ENCODE measurements at regions not wholly inside any gene's neighbourhood (a gene's known extent, or its start where the extent isn't known, plus 50 kb on each side); places are given as distances from the start of the nearest gene placed in this dataset.

GRCh38 chr16:52363082-52363481 is 183.9 kb downstream of the TOX3 start:
- H3K4me1 ChIP-seq (ENCODE audit: insufficient read depth), result no peaks in the 10 kb centered on the region
- no peaks in the 10 kb centered on the region for H4K20me1 ChIP-seq (ENCODE audit: insufficient read depth, poor library complexity, severe bottlenecking)
- no peaks in the 10 kb centered on the region for H3K27me3 ChIP-seq
- no peaks in the 10 kb centered on the region for H3K9me3 ChIP-seq (ENCODE audit: low read depth)
- no peak overlapping the region for H2AFZ ChIP-seq
- H3K27ac ChIP-seq, result no peak overlapping the region
- no peak for TF ChIP-seq EZH2phosphoT487 (IDR thresholded peaks at IDR 0.05; ENCODE audit: low read depth, severe bottlenecking, unreplicated experiment)
- TF ChIP-seq, protein P1, sequence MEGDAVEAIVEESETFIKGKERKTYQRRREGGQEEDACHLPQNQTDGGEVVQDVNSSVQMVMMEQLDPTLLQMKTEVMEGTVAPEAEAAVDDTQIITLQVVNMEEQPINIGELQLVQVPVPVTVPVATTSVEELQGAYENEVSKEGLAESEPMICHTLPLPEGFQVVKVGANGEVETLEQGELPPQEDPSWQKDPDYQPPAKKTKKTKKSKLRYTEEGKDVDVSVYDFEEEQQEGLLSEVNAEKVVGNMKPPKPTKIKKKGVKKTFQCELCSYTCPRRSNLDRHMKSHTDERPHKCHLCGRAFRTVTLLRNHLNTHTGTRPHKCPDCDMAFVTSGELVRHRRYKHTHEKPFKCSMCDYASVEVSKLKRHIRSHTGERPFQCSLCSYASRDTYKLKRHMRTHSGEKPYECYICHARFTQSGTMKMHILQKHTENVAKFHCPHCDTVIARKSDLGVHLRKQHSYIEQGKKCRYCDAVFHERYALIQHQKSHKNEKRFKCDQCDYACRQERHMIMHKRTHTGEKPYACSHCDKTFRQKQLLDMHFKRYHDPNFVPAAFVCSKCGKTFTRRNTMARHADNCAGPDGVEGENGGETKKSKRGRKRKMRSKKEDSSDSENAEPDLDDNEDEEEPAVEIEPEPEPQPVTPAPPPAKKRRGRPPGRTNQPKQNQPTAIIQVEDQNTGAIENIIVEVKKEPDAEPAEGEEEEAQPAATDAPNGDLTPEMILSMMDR (IDR thresholded peaks at IDR 0.05; ENCODE audit: poor library complexity), result no peak
- H3K4me3 ChIP-seq, result no peak overlapping the region
- H3K36me3 ChIP-seq (replicated peaks; ENCODE audit: insufficient read depth, low read depth), result no peaks in the 10 kb centered on the region
- H3K4me2 ChIP-seq, result no peak overlapping the region
- no peaks in the 10 kb centered on the region for H3K79me2 ChIP-seq
- no peaks in the 10 kb centered on the region for H3K9me2 ChIP-seq (replicated peaks; ENCODE audit: insufficient read depth)
- no peak for DNase-seq (ENCODE audit: low spot score)
- WGBS (ENCODE audit: low lambda C conversion rate, missing lambda C conversion rate), result 84% methylated on average over 4 of the region's 4 CpGs

- WGBS (ENCODE audit: low lambda C conversion rate, missing lambda C conversion rate), result 68% methylated on average over 4 of the region's 4 CpGs
Observed at GRCh38 chr16:52357711-52358110, 189.2 kb downstream of the TOX3 start.

DNA sequence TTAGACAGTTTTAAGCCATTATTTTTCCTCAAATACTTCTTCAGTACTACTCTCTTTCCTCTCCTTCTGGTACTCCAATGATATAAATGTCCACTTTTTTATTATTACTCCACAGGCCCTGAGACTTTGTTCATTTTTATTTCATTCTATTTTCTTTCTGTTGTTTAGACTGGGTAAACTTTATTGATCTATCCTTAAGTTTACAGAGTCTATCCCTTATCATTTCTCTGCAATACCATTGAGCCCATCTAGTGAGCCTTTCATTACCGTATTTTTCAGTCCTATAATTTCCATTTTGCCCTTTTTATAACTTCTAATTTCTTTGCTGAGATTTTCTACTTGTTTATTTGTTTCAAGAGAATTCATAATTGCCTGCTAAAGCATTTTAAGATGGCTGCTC is 193.7 kb downstream of the TOX3 start:
- WGBS (ENCODE audit: low lambda C conversion rate, missing lambda C conversion rate), result 79% methylated on average over 1 of the region's 1 CpG
- no peak overlapping the region for H3K27ac ChIP-seq
- no peaks in the 10 kb centered on the region for H3K27me3 ChIP-seq
- no peaks in the 10 kb centered on the region for H4K20me1 ChIP-seq (ENCODE audit: insufficient read depth, poor library complexity, severe bottlenecking)
- H3K4me3 ChIP-seq, result no peak overlapping the region
- H3K4me1 ChIP-seq (ENCODE audit: insufficient read depth), result no peaks in the 10 kb centered on the region
- no peaks in the 10 kb centered on the region for H3K36me3 ChIP-seq (replicated peaks; ENCODE audit: insufficient read depth, low read depth)
- no peak for DNase-seq (ENCODE audit: low spot score)
- no peaks in the 10 kb centered on the region for H3K9me2 ChIP-seq (replicated peaks; ENCODE audit: insufficient read depth)
- no peaks in the 10 kb centered on the region for H3K79me2 ChIP-seq
- no peak overlapping the region for H3K4me2 ChIP-seq
- H3K9me3 ChIP-seq (ENCODE audit: low read depth), result no peaks in the 10 kb centered on the region
- no peak overlapping the region for H2AFZ ChIP-seq
- no peak for TF ChIP-seq EZH2phosphoT487 (IDR thresholded peaks at IDR 0.05; ENCODE audit: low read depth, severe bottlenecking, unreplicated experiment)
- no peak for TF ChIP-seq EZH2 (IDR thresholded peaks at IDR 0.05; ENCODE audit: borderline replicate concordance)
- TF ChIP-seq, protein P1 (IDR thresholded peaks at IDR 0.05; ENCODE audit: poor library complexity), result no peak

More at GRCh38 chr16:52357711-52358110, 189.2 kb downstream of the TOX3 start:
- H3K27ac ChIP-seq, result no peak overlapping the region
- H3K4me3 ChIP-seq, result no peak overlapping the region
- H3K4me2 ChIP-seq, result no peak overlapping the region
- H3K9me3 ChIP-seq (ENCODE audit: low read depth), result no peaks in the 10 kb centered on the region
- H3K27me3 ChIP-seq, result no peaks in the 10 kb centered on the region
- H3K36me3 ChIP-seq (replicated peaks; ENCODE audit: insufficient read depth, low read depth), result no peaks in the 10 kb centered on the region
- no peaks in the 10 kb centered on the region for H4K20me1 ChIP-seq (ENCODE audit: insufficient read depth, poor library complexity, severe bottlenecking)
- no peak overlapping the region for H2AFZ ChIP-seq
- H3K79me2 ChIP-seq, result no peaks in the 10 kb centered on the region
- no peak for TF ChIP-seq EZH2phosphoT487 (IDR thresholded peaks at IDR 0.05; ENCODE audit: low read depth, severe bottlenecking, unreplicated experiment)
- no peak for TF ChIP-seq EZH2 (IDR thresholded peaks at IDR 0.05; ENCODE audit: borderline replicate concordance)
- TF ChIP-seq, protein P1 (IDR thresholded peaks at IDR 0.05; ENCODE audit: poor library complexity), result no peak
- no peaks in the 10 kb centered on the region for H3K4me1 ChIP-seq (ENCODE audit: insufficient read depth)
- no peaks in the 10 kb centered on the region for H3K9me2 ChIP-seq (replicated peaks; ENCODE audit: insufficient read depth)
- no peak for DNase-seq (ENCODE audit: low spot score)

DNA sequence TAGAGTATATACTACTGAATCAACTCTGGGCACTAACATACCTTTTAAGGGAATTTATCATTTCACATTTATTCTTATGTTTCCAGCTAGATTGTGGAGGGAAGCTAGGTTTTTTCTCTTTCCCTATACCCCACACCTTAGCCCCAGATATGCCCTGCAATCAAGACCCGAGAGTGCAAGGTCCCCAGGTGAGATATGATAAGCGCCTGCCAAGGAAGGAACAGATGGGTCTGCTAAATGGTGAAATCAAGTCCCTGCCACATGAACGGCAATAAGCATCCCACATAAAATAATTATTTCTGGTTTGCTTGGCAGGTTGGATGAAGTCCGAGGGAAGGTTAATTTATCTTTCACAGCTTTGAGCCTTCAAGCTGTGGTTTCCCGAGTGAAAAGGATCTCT is 195.5 kb downstream of the TOX3 start:
- Histone ChIP-seq H3K4me3 (no peak overlapping the region), H3K27ac (no peak overlapping the region), H3K79me2 (no peaks in the 10 kb centered on the region), H3K27me3 (no peaks in the 10 kb centered on the region), H4K20me1 (ENCODE audit: insufficient read depth, poor library complexity, severe bottlenecking) (no peaks in the 10 kb centered on the region), H3K4me2 (no peak overlapping the region), H3K4me1 (ENCODE audit: insufficient read depth) (no peaks in the 10 kb centered on the region), H3K36me3 (replicated peaks; ENCODE audit: insufficient read depth, low read depth) (no peaks in the 10 kb centered on the region), H3K9me3 (ENCODE audit: low read depth) (no peaks in the 10 kb centered on the region), H3K9me2 (replicated peaks; ENCODE audit: insufficient read depth) (no peaks in the 10 kb centered on the region), H2AFZ (no peak overlapping the region)
- 94% methylated on average over 5 of the region's 5 CpGs for WGBS (ENCODE audit: low lambda C conversion rate, missing lambda C conversion rate)
- no peak for DNase-seq (ENCODE audit: low spot score)
- TF ChIP-seq EZH2phosphoT487 (IDR thresholded peaks at IDR 0.05; ENCODE audit: low read depth, severe bottlenecking, unreplicated experiment) (no peak), EZH2 (IDR thresholded peaks at IDR 0.05; ENCODE audit: borderline replicate concordance) (no peak)
- TF ChIP-seq, protein P1 (IDR thresholded peaks at IDR 0.05; ENCODE audit: poor library complexity), result no peak
